CD1c-positive myeloid dendritic cell (primary cell): ENCODE measurements at regions not wholly inside any gene's neighbourhood (a gene's known extent, or its start where the extent isn't known, plus 50 kb on each side); places are given as distances from the start of the nearest gene placed in this dataset.

Experiments
- DNase-seq: peaks from one replicate; pipeline ENCODE4 v3.0.0-alpha.2; 2016; ENCODE audit errors: extremely low spot score

GRCh38 chr2:163459986-163460385 lies 275.8 kb downstream of the FIGN start:
- no peak for DNase-seq

- DNase-seq = no peak
Measured at GRCh38 chr2:163456953-163457743, 278.7 kb downstream of the FIGN start.

GRCh38 chr2:163455815-163456214 lies 280.0 kb downstream of the FIGN start:
- DNase-seq = no peak

- DNase-seq = no peak
Measured at GRCh38 chr2:163453920-163454319, 281.9 kb downstream of the FIGN start.

GRCh38 chr2:163441603-163442002 lies 294.2 kb downstream of the FIGN start:
- DNase-seq = no peak

GRCh38 chr2:163436963-163437362 lies 298.8 kb downstream of the FIGN start:
- no peak for DNase-seq

GRCh38 chr2:163428187-163428586 lies 307.6 kb downstream of the FIGN start:
- DNase-seq = no peak

- DNase-seq = no peak
Measured at GRCh38 chr2:163420604-163421003, 315.2 kb downstream of the FIGN start.

GRCh38 chr2:163419000-163419830 lies 316.6 kb downstream of the FIGN start:
- DNase-seq = no peak

- DNase-seq = no peak
Measured at GRCh38 chr2:163417596-163418337, 318.0 kb downstream of the FIGN start.

- no peak for DNase-seq
Measured at GRCh38 chr2:163414121-163414520, 321.7 kb downstream of the FIGN start.

- DNase-seq = no peak
Measured at GRCh38 chr2:163407296-163407695, 328.5 kb downstream of the FIGN start.

- no peak for DNase-seq
Measured at GRCh38 chr2:163405298-163405697, 330.5 kb downstream of the FIGN start.

GRCh38 chr2:163401481-163401880 lies 334.3 kb downstream of the FIGN start:
- DNase-seq = no peak

GRCh38 chr2:163397451-163397850 lies 338.4 kb downstream of the FIGN start:
- peak; percentile 14 for DNase-seq

GRCh38 chr2:163395602-163396001 lies 340.2 kb downstream of the FIGN start:
- DNase-seq = no peak

GRCh38 chr2:163389838-163390237 lies 346.0 kb downstream of the FIGN start:
- DNase-seq = no peak

GRCh38 chr2:163375472-163375871 lies 360.3 kb downstream of the FIGN start:
- DNase-seq = no peak

GRCh38 chr2:163375070-163375469 lies 360.7 kb downstream of the FIGN start:
- DNase-seq = no peak

GRCh38 chr2:163374282-163374681 lies 361.5 kb downstream of the FIGN start:
- no peak for DNase-seq

GRCh38 chr2:163373496-163373895 lies 362.3 kb downstream of the FIGN start:
- peak; percentile 81 for DNase-seq

GRCh38 chr2:163370169-163370886 lies 365.5 kb downstream of the FIGN start:
- DNase-seq = no peak
